ENCODE measurements at regions not wholly inside any gene's neighbourhood (a gene's known extent, or its start where the extent isn't known, plus 50 kb on each side); places are given as distances from the start of the nearest gene placed in this dataset.

GRCh38 chr5:86749841-86750240, 132.1 kb downstream of the COX7C start:
- H3K27ac ChIP-seq, result no peak overlapping the region

DNA sequence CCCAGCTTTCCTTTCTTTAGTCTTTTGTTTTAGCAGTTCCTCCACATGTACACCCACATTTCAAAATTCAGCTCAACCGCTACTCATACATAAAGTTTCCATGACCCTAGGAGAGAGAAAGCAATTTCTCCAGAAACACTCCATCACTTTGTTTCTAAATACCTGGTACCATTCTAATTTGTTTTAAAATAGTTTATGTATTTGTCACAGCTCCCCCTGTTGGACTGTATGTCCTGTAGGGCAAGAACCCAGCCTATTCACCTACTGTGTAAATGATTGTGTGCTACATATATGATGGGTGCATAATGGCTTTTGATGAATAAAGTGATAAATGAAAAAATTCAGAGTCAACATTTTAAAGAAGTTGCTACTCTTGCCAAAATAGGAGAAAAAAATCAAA, 139.1 kb downstream of the COX7C start:
- H3K27ac ChIP-seq, result no peak overlapping the region
- TF ChIP-seq, protein P1, sequence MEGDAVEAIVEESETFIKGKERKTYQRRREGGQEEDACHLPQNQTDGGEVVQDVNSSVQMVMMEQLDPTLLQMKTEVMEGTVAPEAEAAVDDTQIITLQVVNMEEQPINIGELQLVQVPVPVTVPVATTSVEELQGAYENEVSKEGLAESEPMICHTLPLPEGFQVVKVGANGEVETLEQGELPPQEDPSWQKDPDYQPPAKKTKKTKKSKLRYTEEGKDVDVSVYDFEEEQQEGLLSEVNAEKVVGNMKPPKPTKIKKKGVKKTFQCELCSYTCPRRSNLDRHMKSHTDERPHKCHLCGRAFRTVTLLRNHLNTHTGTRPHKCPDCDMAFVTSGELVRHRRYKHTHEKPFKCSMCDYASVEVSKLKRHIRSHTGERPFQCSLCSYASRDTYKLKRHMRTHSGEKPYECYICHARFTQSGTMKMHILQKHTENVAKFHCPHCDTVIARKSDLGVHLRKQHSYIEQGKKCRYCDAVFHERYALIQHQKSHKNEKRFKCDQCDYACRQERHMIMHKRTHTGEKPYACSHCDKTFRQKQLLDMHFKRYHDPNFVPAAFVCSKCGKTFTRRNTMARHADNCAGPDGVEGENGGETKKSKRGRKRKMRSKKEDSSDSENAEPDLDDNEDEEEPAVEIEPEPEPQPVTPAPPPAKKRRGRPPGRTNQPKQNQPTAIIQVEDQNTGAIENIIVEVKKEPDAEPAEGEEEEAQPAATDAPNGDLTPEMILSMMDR (conservative IDR thresholded peaks at IDR 0.05), result no peak

More at GRCh38 chr5:86749841-86750240, 132.1 kb downstream of the COX7C start:
- TF ChIP-seq, protein P1 (conservative IDR thresholded peaks at IDR 0.05), result no peak

- no peak overlapping the region for H3K27ac ChIP-seq
- TF ChIP-seq, protein P1 (conservative IDR thresholded peaks at IDR 0.05), result no peak
Measured at GRCh38 chr5:86757824-86758223, 140.1 kb downstream of the COX7C start.

DNA sequence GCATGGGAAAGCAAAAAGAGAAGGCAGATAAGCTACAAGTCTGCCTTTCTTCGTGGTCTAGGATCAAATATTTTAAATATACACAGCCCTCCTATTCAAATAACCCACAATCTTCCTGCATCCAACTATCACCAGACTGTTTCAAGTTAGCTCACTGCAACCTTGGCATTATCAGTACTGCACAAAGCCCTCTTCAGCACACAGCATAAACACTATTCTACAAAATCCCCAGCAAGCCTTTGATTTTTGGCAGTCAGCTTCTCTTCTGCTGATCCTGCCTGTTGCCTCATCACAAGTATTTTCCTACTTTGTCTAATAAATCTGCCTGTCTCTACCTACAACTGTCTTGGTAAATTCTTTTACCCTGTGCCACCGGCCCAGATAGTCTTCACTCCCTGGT, 142.9 kb downstream of the COX7C start:
- no peak overlapping the region for H3K27ac ChIP-seq
- TF ChIP-seq, protein P1 (conservative IDR thresholded peaks at IDR 0.05), result no peak

DNA sequence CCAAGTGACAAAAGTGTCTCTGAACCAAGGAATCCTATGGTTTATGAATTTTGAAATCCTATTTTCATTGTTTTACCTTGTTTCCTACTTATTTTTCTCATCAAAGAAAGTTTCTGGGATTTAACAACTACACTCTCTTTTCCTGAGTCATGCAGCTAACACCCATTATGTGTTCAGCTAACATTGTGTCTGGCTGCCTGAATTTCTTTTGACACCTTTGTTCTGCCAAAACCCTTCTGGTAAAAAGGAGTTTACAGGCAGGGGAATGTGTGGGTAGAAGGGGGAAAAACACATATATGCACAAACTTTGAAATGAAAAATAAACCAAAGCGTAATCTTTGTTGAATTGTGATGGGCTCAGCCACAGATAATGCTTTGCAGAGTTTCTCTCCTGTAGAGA, 146.2 kb downstream of the COX7C start:
- TF ChIP-seq, protein P1 (conservative IDR thresholded peaks at IDR 0.05), result no peak
- H3K27ac ChIP-seq, result no peak overlapping the region

- H3K27ac ChIP-seq, result no peak overlapping the region
- TF ChIP-seq, protein P1 (conservative IDR thresholded peaks at IDR 0.05), result no peak
Measured at GRCh38 chr5:86765778-86766502, 148.2 kb downstream of the COX7C start.

DNA sequence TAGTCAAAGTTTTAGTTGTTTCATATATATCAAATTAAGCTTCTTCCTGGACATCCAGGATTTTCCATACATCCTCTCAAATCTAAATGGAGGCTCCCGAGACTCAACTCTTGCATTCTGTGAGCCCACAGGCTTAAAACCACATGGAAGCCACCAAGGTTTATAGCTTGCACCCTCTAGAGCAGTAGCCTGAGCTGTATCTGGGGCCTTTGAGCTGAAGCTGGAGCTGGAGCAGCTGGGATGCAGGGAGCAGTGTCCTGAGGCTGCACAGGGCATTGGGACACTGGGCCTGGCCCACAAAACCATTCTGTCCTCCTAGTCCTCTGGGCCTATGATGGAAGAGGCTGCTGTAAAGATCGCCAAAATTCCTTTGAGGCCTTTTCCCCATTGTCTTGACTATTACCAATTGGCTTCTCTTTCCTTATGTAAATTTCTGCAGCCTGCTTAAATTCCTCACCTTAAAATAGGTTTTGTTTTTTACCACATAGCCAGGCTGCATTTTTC, 151.0 kb downstream of the COX7C start:
- TF ChIP-seq, protein P1 (conservative IDR thresholded peaks at IDR 0.05), result no peak
- H3K27ac ChIP-seq, result no peak overlapping the region

All from VCaP (cell line).